ENCODE measurements at regions not wholly inside any gene's neighbourhood (a gene's known extent, or its start where the extent isn't known, plus 50 kb on each side); places are given as distances from the start of the nearest gene placed in this dataset.

DNA sequence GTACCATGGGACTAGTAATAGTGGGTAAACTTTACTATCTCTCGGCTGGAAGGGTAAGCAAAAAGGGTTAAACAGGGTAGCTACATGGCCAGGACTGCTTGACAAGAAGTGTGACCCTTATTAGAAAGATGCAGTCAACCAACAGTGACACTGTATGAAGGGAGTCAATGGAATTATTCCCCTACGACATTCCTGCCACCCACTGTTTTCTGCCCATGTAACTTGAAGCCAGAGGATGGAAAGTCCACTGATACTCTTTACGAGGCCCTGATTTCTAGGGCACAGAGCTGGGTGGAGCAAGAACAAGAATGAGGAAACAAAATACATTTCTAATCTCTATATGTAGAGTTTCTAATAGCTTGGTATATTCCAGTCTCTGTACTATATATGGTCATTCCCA lies 1102.5 kb downstream of the CDH11 start:
- no peak for DNase-seq (ENCODE audit: low spot score)

GRCh38 chr16:64017796-64018195 lies 1104.1 kb downstream of the CDH11 start:
- DNase-seq (ENCODE audit: low spot score): no peak

- no peak for DNase-seq (ENCODE audit: low spot score)
These were observed 1108.0 kb downstream of the CDH11 start for GRCh38 chr16:64013856-64014255.

GRCh38 chr16:64012166-64012565 lies 1109.7 kb downstream of the CDH11 start:
- DNase-seq (ENCODE audit: low spot score): no peak

DNA sequence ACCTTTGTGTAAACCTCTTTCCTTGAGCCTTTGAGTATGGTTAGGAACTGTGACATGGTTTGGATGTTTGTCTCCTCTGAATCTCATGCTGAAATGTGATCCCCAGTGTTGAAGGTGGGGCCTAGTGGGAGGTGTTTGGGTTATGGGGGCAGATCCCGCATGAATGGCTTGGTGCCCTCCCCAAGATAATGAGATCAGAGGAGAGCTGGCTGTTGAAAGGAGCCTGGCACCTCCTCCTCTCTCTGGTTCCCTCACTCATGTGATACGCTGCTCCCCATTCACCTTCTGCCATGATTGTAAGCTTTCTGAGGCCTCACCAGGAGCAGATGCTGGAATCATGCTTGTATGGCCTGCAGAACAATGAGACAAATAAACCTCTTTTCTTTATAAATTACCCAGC lies 1110.2 kb downstream of the CDH11 start:
- no peak for DNase-seq (ENCODE audit: low spot score)

- no peak for DNase-seq (ENCODE audit: low spot score)
These were observed 1113.7 kb downstream of the CDH11 start for GRCh38 chr16:64008131-64008530.

DNA sequence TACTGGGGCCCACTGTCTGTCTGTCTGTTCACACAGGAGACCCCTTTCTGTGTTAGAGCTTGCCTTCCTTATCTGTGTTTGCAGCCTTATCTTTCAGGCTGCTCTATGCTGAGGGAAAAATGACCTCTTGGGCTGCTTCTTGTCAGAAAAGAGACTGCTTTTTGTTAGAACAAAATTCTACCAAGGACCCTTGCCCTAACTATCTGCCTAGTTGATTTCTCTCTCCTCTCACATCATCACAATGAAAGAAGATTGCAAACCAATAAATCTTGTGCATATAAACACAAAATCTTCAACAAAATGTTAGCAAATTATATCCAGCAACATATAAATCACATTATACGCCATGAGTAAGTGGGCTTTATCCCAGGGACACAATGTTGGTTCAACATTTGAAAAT lies 1117.7 kb downstream of the CDH11 start:
- DNase-seq (ENCODE audit: low spot score): no peak

DNA sequence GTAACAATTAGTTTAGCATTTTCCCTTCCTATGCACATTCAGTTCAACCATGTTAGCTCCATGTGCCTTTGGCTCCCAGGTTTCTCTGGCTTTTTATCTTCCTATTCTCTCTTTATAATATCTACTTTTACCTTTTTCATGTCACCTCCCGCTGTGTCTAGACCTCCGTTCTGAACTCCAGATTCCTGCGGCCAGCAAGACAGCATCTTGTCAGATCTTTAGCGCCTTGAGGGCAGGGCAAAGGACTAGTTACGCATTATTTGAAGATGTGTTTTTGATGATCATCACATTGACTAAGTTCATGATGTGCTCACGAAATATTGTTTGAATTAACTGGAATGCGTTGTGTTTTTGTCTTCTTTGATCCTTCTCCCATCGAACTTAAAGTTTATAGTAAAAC lies 1126.8 kb downstream of the CDH11 start:
- no peak for DNase-seq (ENCODE audit: low spot score)

DNA sequence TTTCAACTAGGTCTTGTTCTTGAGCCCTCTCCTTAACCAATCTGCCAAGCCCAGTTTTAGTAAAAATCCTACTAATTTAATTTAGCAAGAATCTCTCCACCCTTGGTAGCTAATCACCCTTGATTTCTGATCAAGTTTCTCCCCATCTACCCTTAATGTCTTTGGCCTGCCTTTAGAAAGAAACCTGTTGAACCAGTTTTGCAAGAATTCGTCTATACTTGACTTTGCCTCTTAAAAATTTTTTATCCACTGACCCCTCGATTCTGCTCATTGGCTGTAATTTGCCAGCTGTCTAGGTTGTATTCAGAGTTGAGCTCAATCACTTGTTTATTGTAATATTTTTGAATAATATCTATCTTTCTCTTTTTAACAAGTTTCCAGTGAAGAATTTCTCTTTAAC lies 1138.5 kb downstream of the CDH11 start:
- DNase-seq (ENCODE audit: low spot score): no peak

- DNase-seq (ENCODE audit: low spot score): no peak
These were observed 1139.1 kb downstream of the CDH11 start for GRCh38 chr16:63982741-63983140.

DNA sequence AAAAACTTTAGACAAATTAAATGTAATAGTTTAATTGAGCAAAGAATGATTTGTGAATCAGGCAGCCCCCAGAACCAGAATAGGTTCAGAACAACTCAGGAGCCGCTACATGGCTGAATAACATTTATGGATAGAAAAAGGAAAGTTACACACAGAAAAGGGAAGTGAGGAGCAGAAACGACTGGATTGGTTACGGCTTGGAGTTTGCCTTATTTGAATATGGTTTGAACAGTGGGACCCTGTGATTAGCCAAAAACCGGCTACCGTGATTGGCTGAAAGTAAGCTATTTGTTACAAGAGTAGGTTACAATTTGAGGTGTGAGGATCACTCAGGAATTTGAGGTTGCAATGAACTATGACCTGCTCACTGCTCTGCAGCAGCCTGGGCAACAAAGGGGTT lies 1139.8 kb downstream of the CDH11 start:
- DNase-seq (ENCODE audit: low spot score): no peak

DNA sequence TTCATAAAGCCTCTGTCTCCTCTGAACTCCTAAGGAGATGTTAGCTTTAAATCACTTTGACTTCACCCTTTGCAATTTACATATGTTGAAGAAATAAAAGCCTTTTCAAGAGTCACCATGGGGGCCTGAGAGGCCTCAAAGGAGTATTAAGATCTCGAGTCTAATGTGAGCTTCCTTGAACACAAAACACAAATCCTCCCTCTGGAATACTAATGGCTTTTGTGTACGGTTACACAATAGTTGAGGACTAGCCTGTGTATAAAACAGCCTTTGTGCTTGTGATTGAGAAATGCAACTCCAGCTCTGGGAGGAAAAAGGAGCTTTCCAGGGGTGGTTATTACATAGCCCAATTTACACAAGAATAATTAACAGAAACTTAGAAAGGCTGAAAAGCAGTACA lies 1140.2 kb downstream of the CDH11 start:
- no peak for DNase-seq (ENCODE audit: low spot score)

DNA sequence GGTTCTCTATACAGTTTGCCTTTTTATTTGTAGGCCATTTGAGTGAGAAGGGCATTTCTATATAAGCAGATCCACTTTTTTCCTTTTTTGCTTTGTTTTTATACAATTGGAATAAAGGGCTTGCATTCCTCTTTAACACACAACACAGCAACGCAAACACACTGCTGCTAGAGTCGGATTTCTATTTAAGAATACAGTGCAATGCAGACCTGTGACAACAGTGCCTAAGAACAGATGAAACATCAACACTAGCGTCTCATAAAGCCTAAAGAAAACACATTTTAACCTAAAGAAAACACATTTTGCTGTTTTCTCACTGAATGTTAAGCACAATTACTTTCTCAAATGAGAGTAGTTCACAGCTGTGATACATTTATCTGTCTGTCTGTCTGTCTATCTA lies 1141.1 kb downstream of the CDH11 start:
- no peak for DNase-seq (ENCODE audit: low spot score)

GRCh38 chr16:63978240-63978639 lies 1143.6 kb downstream of the CDH11 start:
- DNase-seq (ENCODE audit: low spot score): no peak

DNA sequence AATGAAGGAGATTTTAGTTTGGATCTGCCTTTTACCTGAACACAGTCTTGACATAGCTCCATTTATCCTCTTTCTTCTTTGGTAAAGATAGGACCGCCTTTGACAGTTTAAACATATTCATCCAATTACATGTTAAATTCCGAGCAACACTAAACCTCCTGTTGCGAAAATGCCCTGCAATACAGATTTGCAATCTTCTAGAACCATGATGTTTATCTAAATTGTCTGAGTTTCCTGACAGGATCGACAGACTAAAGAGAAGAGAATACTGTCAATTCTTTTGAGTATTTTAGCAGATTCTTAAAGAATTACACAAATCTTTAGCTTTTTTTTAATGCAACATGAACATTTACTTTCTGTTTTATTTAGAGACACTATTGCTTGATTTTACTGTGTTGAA lies 1145.5 kb downstream of the CDH11 start:
- no peak for DNase-seq (ENCODE audit: low spot score)

DNA sequence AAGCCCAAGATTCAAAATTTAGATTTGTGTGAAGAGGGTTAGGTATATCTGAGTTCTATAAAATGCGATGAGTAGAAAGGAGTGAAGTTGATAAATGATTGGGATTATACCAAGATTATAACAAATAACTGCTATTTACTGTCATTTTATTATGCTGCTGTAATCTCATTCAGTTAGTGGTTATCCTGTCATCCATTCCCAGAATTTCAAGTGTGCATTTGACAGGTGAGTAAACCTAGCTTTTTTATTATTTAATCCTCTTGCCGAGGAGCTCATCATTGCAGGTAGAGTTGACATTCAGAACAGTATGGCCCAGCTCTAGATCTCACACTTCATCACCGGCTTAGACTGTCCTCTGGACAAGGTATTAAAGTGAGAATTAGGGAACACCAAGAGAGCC lies 1146.2 kb downstream of the CDH11 start:
- no peak for DNase-seq (ENCODE audit: low spot score)

DNA sequence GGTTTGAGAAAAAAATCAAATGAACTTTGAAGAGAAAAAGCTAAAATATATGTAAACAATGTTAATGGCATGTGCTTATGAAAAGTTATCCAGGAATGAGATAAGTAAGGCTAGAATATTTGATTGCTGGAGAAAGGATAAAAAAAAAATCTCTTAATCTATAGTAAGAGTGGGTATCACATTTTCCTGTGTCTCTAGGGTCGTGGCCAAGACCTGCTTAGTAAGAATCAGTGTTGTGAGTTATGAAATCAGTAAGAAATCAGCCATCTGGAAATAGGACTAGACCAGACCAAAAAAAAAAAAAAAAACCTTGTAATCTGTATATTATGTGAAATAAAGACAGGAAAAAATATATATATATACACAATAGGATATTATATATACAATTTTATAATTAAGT lies 1153.9 kb downstream of the CDH11 start:
- DNase-seq (ENCODE audit: low spot score): no peak

DNA sequence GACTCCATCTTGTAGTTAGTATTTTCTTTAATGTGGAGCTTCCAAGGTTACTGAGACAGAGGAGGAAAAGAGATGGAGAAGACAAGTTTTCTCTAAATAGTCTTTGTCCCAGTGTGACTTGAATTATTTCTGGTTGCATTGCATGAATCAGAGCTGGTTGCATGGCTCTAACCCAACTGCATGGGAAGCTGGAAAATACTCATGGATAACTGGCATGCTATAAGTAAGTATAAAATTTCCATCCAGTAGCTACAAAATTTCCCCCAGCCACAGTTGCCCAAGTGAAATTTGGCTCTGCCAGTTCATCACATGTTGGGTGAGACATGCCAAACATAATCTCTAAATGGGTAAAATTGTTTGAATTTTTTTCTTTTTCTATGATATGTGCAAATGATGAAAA lies 1161.5 kb downstream of the CDH11 start:
- no peak for DNase-seq (ENCODE audit: low spot score)

- DNase-seq (ENCODE audit: low spot score): no peak
These were observed 1174.8 kb downstream of the CDH11 start for GRCh38 chr16:63947022-63947421.

GRCh38 chr16:63945806-63946205 lies 1176.1 kb downstream of the CDH11 start:
- DNase-seq (ENCODE audit: low spot score): no peak

DNA sequence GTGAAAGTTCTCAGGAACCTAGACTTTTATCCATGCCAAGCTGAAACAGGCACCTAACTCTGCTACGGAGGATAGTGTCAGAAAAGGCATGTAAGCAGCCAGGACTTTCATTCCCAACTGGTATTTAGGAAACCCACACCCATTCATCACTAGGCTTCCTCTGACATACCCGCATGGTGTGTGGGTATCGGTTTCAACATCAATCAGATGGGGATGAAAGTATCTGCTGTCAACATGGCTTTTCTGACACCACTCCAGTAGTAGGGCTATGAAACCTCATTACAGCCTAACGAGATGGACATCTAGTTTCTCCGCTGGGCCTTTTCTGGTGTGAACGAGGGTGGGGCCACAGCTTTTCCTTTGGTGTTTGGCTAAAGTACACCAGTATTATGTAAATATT lies 1178.3 kb downstream of the CDH11 start:
- no peak for DNase-seq (ENCODE audit: low spot score)

GRCh38 chr16:63938661-63939060 lies 1183.2 kb downstream of the CDH11 start:
- DNase-seq (ENCODE audit: low spot score): no peak

GRCh38 chr16:63933841-63934240 lies 1188.0 kb downstream of the CDH11 start:
- DNase-seq (ENCODE audit: low spot score): no peak

DNA sequence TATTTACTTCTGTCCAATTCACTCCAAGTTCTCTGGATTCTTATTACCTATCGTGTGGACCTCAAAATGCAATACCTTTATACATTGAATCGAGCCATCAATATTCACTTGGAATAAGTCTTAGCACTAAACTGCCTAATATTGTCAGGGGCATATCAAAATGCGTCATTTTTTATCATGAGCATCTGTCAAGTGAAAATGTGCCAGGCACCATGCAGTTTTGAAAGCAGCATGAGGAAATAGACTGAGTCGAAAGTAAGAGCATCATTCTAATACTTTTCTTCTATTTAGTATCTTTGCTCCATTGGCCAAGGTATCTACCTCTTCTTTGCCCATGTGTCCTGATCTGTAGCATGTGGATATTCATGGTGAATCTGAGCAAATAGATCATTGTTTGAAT lies 1193.4 kb downstream of the CDH11 start:
- no peak for DNase-seq (ENCODE audit: low spot score)

GRCh38 chr16:63925221-63925620 lies 1196.6 kb downstream of the CDH11 start:
- no peak for DNase-seq (ENCODE audit: low spot score)

Measured in germinal center (tissue), 1 donor.